Right hindlimb (tissue), 1 donor: ENCODE measurements at regions not wholly inside any gene's neighbourhood (a gene's known extent, or its start where the extent isn't known, plus 50 kb on each side); places are given as distances from the start of the nearest gene placed in this dataset.
"Not testable (repeated sequence)": the region's sequence is repeated elsewhere in the genome, so short reads cannot be mapped to it uniquely, and the experiment has no call there.

Experiments
- DNase-seq: peaks from one replicate; pipeline ENCODE4 v3.0.0-alpha.2; 2018

GRCh38 chr7:148515237-148515636, 75.3 kb upstream of the C7orf33 start:
- no peak for DNase-seq

DNA sequence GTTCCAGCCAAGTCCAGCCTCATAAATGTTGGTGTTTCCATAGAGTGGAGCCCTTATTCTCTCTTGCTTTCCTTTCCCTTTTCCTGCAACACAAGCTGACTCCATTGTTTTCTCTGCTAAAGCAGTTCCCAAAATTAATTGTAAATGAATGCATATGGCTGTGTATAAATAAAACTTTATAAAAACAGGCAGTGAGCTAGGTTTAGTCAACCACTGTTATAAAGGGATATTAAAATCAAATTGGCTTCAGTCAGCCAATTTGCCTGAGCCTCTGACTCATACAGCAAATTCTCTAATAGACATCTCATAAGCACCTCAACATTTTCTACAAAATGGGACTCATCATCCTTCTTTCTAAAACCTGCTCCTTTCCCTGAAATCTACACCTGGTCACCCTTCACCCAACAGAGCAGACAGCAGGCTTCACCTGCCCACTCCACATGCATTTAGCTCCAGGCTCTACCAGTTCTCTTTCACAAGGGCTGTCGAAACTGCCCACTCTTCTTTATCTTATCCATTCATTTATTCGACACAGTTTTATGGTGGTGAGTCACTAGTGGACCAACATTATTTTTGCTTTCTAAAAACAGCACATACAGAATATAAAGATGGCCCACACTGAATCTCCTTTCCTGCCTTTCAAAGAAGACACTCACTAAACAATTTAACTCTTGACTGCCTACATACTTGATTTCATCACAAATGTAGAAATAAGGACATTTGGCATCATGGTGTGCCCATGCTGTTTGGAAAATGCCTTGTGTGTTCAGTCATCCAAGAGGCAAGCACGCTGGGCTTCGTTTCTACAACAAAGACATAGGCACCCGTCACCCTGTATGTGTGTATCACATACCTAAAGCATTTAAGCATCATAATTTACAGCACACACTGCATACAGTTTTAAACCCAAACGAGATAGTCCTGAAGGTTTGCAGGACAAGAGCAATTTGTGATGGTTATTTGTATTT, 74.6 kb upstream of the C7orf33 start:
- DNase-seq: no peak

DNA sequence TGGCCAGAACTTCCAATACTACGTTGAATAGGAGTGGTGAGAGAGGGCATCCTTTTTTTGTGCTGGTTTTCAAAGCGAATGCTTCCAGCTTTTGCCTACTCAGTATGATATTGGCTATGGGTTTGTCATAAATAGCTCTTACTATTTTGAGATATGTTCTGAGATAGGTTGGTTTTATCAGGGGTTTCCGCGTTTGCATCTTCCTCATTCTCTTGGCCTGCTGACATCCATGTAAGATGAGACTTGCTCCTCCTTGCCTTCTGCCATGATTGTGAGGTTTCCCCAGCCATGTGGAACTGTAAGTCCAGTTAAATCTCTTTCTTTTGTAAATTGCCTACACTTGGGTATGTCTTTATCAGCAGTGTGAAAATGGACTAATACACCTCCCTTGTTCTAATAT, 71.2 kb upstream of the C7orf33 start:
- not testable (repeated sequence) for DNase-seq

DNA sequence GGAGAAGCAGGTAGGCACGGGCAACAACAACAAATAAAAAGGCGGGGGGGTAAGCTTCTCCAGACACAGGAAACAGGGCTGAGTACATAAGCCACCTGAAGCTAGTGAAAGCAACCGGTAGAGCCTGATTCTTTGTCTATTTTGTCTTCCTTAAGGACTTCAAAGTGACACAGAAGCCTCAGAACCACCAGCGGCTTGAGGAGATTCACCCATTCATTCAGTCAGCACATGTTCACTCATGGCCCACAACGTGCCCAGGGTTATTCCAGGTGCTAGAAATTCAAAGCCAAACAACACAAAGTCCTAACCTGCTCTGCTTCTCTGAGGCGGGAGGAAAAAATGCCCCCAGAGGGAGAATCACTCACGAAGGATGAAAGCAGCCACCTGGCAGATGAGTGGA, 69.3 kb upstream of the C7orf33 start:
- no peak for DNase-seq

GRCh38 chr7:148523550-148523949, 67.0 kb upstream of the C7orf33 start:
- no peak for DNase-seq

GRCh38 chr7:148524479-148525224, 65.9 kb upstream of the C7orf33 start:
- no peak for DNase-seq

DNA sequence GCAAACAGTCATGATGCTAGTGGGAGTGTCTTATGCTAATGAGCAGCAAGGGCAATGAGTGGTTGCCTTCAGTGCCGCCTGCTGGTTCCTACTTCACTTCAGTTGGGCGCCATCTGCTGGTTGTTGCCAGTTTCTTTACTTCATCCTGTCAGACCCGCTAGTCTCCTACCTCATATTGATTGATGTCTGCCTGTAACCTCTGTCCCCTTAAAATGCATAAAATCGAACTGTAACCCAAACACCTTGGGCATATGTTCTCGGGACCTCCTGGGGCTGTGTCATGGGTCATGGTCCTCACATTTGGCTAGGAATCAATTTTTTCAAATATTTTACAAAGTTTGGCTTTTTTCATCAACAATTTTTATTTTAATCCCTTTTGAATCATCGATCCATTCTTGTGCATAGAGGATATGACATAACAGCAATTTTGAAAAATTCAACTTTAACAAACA, 62.8 kb upstream of the C7orf33 start:
- DNase-seq: peak; percentile 46

DNA sequence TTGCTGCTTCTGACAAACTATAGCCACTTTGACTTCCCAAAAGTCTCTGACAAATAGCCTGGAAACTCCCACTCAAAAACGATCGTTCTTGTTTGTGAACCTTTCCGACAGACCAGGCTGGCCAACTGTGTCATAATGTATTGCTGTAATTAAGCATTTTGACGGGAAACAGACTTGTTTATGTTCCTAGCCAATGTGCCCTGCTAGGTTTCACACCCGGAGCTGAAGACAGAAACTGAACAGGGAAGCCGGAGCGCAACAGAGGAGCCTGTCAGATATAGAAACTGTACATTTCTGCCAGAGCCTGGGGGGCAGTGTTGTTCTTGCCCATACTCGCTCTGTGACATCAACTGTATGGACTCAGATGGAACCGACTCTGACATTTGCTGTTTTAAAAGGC, 55.3 kb upstream of the C7orf33 start:
- no peak for DNase-seq

DNA sequence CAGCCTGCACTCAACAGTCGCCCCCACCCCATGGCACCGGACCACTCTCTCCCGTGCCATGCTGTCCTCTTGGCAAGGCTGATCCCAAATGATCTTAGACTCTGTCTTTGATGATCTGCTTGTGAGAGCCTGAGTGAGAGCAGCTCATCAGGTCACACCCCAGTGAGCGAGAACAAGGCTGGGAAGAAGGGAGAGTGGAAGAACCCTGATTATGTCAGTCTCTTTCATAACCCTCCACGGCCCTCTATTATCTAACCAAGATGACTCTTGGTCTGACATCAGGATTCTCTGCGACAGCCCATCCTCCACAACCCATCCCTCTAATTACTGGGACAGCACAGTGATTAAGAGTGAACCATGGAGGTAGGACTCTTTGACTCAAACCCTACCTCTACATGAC, 53.1 kb upstream of the C7orf33 start:
- DNase-seq: no peak

DNA sequence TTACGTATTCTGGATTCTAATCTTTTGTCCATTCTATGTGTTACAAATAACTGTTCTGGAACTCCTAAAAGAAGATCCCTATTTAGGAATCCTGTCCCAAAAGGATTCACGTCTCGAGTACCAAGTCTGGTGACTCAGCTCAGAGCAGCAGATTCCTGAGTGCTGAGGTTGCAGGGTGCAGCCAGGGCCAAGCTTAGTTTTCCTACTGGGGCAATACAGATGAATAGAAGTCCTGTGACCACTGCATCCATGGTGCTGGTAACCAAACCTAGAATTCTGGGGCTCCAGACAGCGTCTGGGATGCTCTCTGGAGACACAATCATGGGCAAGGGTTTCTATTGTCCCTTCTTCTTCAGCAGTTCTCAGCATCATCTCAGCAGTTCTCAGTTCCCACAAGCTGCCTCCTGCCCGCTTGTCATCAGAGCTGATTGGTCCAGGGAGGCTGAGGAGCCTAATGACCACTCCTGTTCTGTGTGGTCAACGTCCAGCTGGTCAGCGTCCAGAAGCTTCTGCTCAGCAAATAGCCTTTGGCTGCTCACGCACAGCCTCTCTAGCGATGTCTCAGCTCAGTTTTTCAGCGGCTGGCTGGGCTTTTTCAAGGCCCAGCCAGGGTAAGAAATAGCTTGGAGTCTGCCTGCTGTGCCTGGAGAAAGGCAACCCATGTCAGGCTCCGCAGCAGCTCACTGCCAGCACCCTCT, 50.4 kb upstream of the C7orf33 start:
- DNase-seq: peak; percentile 36
